ENCODE measurements at regions not wholly inside any gene's neighbourhood (a gene's known extent, or its start where the extent isn't known, plus 50 kb on each side); places are given as distances from the start of the nearest gene placed in this dataset.

DNA sequence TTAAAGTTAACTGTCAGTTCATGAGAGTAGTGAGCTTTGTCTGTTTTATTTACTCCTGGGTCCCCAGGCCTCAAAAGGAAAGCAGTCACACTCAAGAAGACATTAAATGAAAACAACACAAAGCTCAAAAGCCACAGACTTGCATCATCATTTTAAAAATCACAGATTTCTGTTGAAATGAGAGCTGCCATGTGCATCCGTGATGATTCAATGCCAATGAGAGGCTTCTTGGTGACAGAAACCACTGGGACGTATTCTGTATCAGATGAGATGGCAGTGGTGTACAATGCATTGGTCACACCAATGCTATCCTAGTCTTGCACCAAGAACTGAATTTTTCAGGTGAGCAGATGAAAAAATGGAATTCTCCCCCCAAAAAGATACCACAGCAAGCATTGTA lies 204.8 kb downstream of the ANAPC1 start:
- no peak overlapping the region for H3K4me3 ChIP-seq (ENCODE audit: control insufficient read depth, low read depth, low read length)
- DNase-seq (ENCODE audit: low read depth), result no peak
- TF ChIP-seq, protein P1, sequence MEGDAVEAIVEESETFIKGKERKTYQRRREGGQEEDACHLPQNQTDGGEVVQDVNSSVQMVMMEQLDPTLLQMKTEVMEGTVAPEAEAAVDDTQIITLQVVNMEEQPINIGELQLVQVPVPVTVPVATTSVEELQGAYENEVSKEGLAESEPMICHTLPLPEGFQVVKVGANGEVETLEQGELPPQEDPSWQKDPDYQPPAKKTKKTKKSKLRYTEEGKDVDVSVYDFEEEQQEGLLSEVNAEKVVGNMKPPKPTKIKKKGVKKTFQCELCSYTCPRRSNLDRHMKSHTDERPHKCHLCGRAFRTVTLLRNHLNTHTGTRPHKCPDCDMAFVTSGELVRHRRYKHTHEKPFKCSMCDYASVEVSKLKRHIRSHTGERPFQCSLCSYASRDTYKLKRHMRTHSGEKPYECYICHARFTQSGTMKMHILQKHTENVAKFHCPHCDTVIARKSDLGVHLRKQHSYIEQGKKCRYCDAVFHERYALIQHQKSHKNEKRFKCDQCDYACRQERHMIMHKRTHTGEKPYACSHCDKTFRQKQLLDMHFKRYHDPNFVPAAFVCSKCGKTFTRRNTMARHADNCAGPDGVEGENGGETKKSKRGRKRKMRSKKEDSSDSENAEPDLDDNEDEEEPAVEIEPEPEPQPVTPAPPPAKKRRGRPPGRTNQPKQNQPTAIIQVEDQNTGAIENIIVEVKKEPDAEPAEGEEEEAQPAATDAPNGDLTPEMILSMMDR (IDR thresholded peaks at IDR 0.05; ENCODE audit: control insufficient read depth, insufficient read depth, low read depth, low read length, missing control alignments), result no peak

DNA sequence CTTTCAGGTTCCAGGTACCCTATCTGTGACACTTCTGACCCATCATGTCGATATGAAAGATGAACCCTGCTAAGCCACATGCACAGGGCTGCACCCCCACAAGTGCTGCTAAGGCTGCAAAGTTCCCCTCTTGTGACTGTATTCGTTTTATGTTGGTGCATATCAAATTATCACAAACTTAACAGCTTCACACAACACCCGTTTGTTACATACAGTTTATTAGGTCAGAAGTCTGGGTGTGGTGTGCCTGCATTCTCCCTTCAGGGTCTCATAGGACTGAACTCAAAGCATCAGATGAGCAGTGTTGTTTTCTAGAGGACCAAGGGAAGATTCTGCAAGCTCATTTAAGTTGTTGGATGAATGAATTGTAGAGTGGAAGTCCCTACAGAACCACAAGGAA lies 199.4 kb downstream of the ANAPC1 start:
- DNase-seq (ENCODE audit: low read depth), result no peak
- H3K4me3 ChIP-seq (ENCODE audit: control insufficient read depth, low read depth, low read length), result no peak overlapping the region
- TF ChIP-seq, protein P1 (IDR thresholded peaks at IDR 0.05; ENCODE audit: control insufficient read depth, insufficient read depth, low read depth, low read length, missing control alignments), result no peak

DNA sequence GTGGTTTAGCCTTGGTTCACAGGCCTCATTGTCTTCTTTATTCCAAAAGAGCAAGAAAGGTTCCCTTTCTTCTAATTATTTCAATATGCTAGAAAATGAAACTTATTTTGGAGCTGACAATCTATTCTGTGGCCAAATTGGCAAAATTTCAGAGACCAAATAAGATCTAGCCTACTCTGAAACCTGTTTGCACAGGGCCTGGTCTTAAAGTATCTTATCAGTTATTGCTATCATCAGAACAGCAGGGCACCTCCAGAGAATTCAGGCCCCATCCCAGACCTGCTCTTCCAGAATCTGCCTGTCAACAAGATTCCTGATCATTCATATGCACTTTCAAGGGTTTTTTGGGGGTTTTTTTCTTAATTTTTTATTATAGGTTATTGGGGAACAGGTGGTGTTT lies 198.7 kb downstream of the ANAPC1 start:
- H3K4me3 ChIP-seq (ENCODE audit: control insufficient read depth, low read depth, low read length), result no peak overlapping the region
- TF ChIP-seq, protein P1 (IDR thresholded peaks at IDR 0.05; ENCODE audit: control insufficient read depth, insufficient read depth, low read depth, low read length, missing control alignments), result no peak
- DNase-seq (ENCODE audit: low read depth), result no peak

DNA sequence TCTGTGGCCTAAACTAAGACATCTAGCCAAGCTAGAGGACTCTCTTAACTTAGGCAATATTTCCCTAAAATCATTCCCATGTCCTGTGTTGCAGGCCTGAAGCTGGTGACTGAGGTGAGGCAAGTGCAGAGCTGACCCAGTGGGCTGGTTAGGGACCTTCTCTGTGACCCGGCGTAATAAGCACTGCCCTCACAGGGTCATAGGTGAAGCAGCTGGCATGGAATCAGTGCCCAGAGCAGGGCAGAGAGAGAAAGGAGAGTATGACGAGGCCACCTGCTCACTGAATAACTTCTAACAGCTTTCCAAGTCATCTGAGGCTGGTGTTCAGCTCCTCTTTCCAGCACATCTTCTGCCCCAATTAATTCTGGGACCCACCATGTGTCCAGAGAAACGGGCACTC lies 197.0 kb downstream of the ANAPC1 start:
- TF ChIP-seq, protein P1 (IDR thresholded peaks at IDR 0.05; ENCODE audit: control insufficient read depth, insufficient read depth, low read depth, low read length, missing control alignments), result no peak
- DNase-seq (ENCODE audit: low read depth), result no peak
- no peak overlapping the region for H3K4me3 ChIP-seq (ENCODE audit: control insufficient read depth, low read depth, low read length)

DNA sequence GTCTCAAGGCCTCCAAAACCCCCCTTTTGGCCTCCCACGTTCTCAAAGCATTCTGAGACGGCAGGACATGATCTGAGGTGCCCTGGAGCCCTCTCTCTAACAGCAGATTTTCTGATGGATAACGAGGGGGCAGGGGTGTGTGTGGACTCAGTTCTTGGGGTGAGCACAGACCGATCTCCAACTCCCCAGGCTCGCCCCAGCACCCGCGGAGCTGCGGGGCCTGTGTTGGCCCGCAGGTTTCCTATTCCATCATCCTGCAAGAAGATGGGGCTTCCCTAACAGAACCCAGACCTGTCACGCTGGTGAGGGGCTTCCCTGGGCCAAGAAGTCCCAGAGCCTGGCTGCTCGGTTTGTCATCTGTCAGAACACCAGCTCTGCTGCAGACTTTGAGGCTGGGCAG lies 196.1 kb downstream of the ANAPC1 start:
- DNase-seq (ENCODE audit: low read depth), result no peak
- H3K4me3 ChIP-seq (ENCODE audit: control insufficient read depth, low read depth, low read length), result no peak overlapping the region
- TF ChIP-seq, protein P1 (IDR thresholded peaks at IDR 0.05; ENCODE audit: control insufficient read depth, insufficient read depth, low read depth, low read length, missing control alignments), result no peak

DNA sequence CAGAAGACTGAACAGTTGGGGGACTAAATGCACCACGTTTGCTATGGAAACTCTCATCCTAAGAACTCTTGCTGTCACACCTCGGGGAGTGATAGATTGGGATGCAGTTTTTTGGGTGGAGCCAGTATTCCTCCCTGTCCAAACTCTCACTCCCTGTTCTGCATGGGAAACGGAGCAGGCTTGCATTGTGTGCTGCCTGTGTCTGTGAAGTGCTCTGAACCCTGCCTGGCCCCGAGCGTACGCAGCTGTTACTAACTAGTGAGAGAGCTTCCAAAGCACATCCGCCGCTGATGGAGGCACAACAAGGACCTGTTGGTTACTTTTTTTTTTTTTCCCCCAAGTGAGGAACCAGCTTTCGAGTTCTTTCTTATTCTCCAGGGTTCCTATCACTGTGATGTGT lies 195.5 kb downstream of the ANAPC1 start:
- no peak overlapping the region for H3K4me3 ChIP-seq (ENCODE audit: control insufficient read depth, low read depth, low read length)
- TF ChIP-seq, protein P1 (IDR thresholded peaks at IDR 0.05; ENCODE audit: control insufficient read depth, insufficient read depth, low read depth, low read length, missing control alignments), result no peak
- DNase-seq (ENCODE audit: low read depth), result no peak

DNA sequence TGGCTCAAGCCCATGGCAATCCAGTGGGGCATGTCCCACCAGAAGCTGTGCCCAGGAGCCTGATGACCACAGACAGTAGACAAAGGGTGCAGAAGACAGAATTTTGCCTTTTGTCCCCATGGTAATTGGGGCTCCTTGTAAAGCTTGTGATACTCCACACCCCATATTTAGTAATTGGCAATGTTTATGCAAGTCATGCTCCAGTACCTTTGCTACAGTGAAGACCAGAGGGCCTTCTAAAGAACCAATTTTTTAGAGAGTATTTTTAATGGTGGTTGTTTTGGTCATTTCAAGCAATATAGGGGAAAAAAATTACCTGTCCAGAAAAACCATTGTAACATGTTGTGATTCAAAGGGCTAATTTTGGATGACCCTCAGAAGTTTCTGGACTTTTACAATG lies 194.8 kb downstream of the ANAPC1 start:
- H3K4me3 ChIP-seq (ENCODE audit: control insufficient read depth, low read depth, low read length), result no peak overlapping the region
- DNase-seq (ENCODE audit: low read depth), result no peak
- TF ChIP-seq, protein P1 (IDR thresholded peaks at IDR 0.05; ENCODE audit: control insufficient read depth, insufficient read depth, low read depth, low read length, missing control alignments), result no peak

Data from AG09309 (cell line).